NCI-H1105 treated with DMSO at 0.1 percent for 48 hours (cell line): ENCODE measurements at regions not wholly inside any gene's neighbourhood (a gene's known extent, or its start where the extent isn't known, plus 50 kb on each side); places are given as distances from the start of the nearest gene placed in this dataset.
"Not testable (repeated sequence)": the region's sequence is repeated elsewhere in the genome, so short reads cannot be mapped to it uniquely, and the experiment has no call there.

Experiments used
- DNase-seq: peaks from one replicate; lab custom pipeline; 2025; lab: John Stamatoyannopoulos, UW

- no peak for DNase-seq
These were observed 85.8 kb downstream of the NIBAN1 start for GRCh38 chr1:184888505-184888904.

GRCh38 chr1:184882957-184883815, 91.1 kb downstream of the NIBAN1 start:
- no peak for DNase-seq

GRCh38 chr1:184881941-184882913, 92.1 kb downstream of the NIBAN1 start:
- no peak for DNase-seq

- no peak for DNase-seq
These were observed 94.3 kb downstream of the NIBAN1 start for GRCh38 chr1:184879876-184880557.

GRCh38 chr1:184878602-184879001, 95.7 kb downstream of the NIBAN1 start:
- no peak for DNase-seq

GRCh38 chr1:184878002-184878401, 96.3 kb downstream of the NIBAN1 start:
- no peak for DNase-seq

GRCh38 chr1:184876015-184876414, 98.3 kb downstream of the NIBAN1 start:
- DNase-seq: not testable (repeated sequence)

- no peak for DNase-seq
These were observed 99.1 kb downstream of the NIBAN1 start for GRCh38 chr1:184875218-184875617.

- DNase-seq: no peak
These were observed 104.0 kb downstream of the NIBAN1 start for GRCh38 chr1:184870319-184870718.

GRCh38 chr1:184867866-184868689, 106.2 kb downstream of the NIBAN1 start:
- DNase-seq: no peak

GRCh38 chr1:184866991-184867788, 107.1 kb downstream of the NIBAN1 start:
- DNase-seq: no peak

GRCh38 chr1:184866586-184866985, 107.7 kb downstream of the NIBAN1 start:
- DNase-seq: no peak

GRCh38 chr1:184865831-184866230, 108.5 kb downstream of the NIBAN1 start:
- no peak for DNase-seq

GRCh38 chr1:184861755-184862336, 107.2 kb upstream of the EDEM3 start:
- no peak for DNase-seq

GRCh38 chr1:184860985-184861754, 106.5 kb upstream of the EDEM3 start:
- DNase-seq: no peak

- no peak for DNase-seq
These were observed 105.9 kb upstream of the EDEM3 start for GRCh38 chr1:184860535-184860934.

GRCh38 chr1:184859381-184860105, 104.9 kb upstream of the EDEM3 start:
- no peak for DNase-seq

- no peak for DNase-seq
These were observed 103.6 kb upstream of the EDEM3 start for GRCh38 chr1:184858288-184858687.
